HG03460 (cell line): ENCODE measurements at regions not wholly inside any gene's neighbourhood (a gene's known extent, or its start where the extent isn't known, plus 50 kb on each side); places are given as distances from the start of the nearest gene placed in this dataset.
A peak's percentile ranks its signal among the peaks of the same experiment; 100 is the strongest.
"Not testable (repeated sequence)": the region's sequence is repeated elsewhere in the genome, so short reads cannot be mapped to it uniquely, and the experiment has no call there.

ENCODE experiments used
- ATAC-seq: cut with Tn5 transposase; IDR thresholded peaks from one replicate; pipeline ENCODE4 v1.9.1; 2021; ENCODE audit not compliant: unreplicated experiment

GRCh38 chr21:5065240-5066211 is 5455.9 kb upstream of the TPTE start:
- not testable (repeated sequence) for ATAC-seq

- ATAC-seq = not testable (repeated sequence)
Measured at GRCh38 chr21:5066682-5067251, 5454.6 kb upstream of the TPTE start.

GRCh38 chr21:5067326-5068048 is 5453.9 kb upstream of the TPTE start:
- ATAC-seq = not testable (repeated sequence)

- not testable (repeated sequence) for ATAC-seq
Measured at GRCh38 chr21:5068649-5069048, 5452.7 kb upstream of the TPTE start.

GRCh38 chr21:5071180-5071579 is 5450.2 kb upstream of the TPTE start:
- not testable (repeated sequence) for ATAC-seq

GRCh38 chr21:5076854-5077253 is 5444.5 kb upstream of the TPTE start:
- not testable (repeated sequence) for ATAC-seq

GRCh38 chr21:5079361-5079760 is 5442.0 kb upstream of the TPTE start:
- ATAC-seq = not testable (repeated sequence)

GRCh38 chr21:5080015-5080414 is 5441.4 kb upstream of the TPTE start:
- ATAC-seq = not testable (repeated sequence)

- ATAC-seq = not testable (repeated sequence)
Measured at GRCh38 chr21:5084246-5084645, 5437.1 kb upstream of the TPTE start.

- not testable (repeated sequence) for ATAC-seq
Measured at GRCh38 chr21:5085456-5085855, 5435.9 kb upstream of the TPTE start.

GRCh38 chr21:5086416-5086815 is 5435.0 kb upstream of the TPTE start:
- not testable (repeated sequence) for ATAC-seq

GRCh38 chr21:5088820-5089219 is 5432.6 kb upstream of the TPTE start:
- not testable (repeated sequence) for ATAC-seq

GRCh38 chr21:5089399-5090089 is 5431.8 kb upstream of the TPTE start:
- not testable (repeated sequence) for ATAC-seq

- not testable (repeated sequence) for ATAC-seq
Measured at GRCh38 chr21:5090132-5091079, 5431.0 kb upstream of the TPTE start.

GRCh38 chr21:5091274-5091673 is 5430.1 kb upstream of the TPTE start:
- not testable (repeated sequence) for ATAC-seq

GRCh38 chr21:5095628-5096027 is 5425.8 kb upstream of the TPTE start:
- ATAC-seq = not testable (repeated sequence)

GRCh38 chr21:5098010-5098743 is 5423.2 kb upstream of the TPTE start:
- not testable (repeated sequence) for ATAC-seq

- ATAC-seq = not testable (repeated sequence)
Measured at GRCh38 chr21:5100604-5101174, 5420.7 kb upstream of the TPTE start.

- peak; percentile 51 for ATAC-seq
Measured at GRCh38 chr21:5101749-5102148, 5419.6 kb upstream of the TPTE start.
